ENCODE measurements at regions not wholly inside any gene's neighbourhood (a gene's known extent, or its start where the extent isn't known, plus 50 kb on each side); places are given as distances from the start of the nearest gene placed in this dataset.

GRCh38 chr7:156220078-156220605 is 407.9 kb upstream of the SHH start:
- peaks cover 13% of the 10 kb centered on the region for H3K9me3 ChIP-seq (ENCODE audit: control insufficient read depth, low read length)
- no peak overlapping the region for H3K4me2 ChIP-seq (ENCODE audit: low read length, poor library complexity, severe bottlenecking)
- no peaks in the 10 kb centered on the region for H3K4me1 ChIP-seq (ENCODE audit: control insufficient read depth, insufficient read depth, low read depth, low read length)
- no peak overlapping the region for H2BK5ac ChIP-seq (ENCODE audit: low read depth, low read length, poor library complexity, severe bottlenecking)
- no peak overlapping the region for H3K4me3 ChIP-seq (ENCODE audit: insufficient read depth in 1 of 2, low read depth in 1 of 2, low read length in 2 of 2)
- H3K27me3 ChIP-seq (ENCODE audit: control insufficient read depth in 1 of 2, insufficient read depth in 1 of 2, low read length in 2 of 2), result no peaks in the 10 kb centered on the region
- no peak overlapping the region for H3K18ac ChIP-seq (ENCODE audit: low read depth in 1 of 2, low read length in 2 of 2)
- no peak overlapping the region for H2BK15ac ChIP-seq (ENCODE audit: low read depth, poor library complexity, severe bottlenecking)
- 80% methylated on average over 16 of the region's 16 CpGs for WGBS
- no peak overlapping the region for H2AK5ac ChIP-seq (ENCODE audit: low read length, severe bottlenecking)
- H3K4ac ChIP-seq (ENCODE audit: low read depth in 1 of 2, low read length in 2 of 2), result no peak overlapping the region
- H4K8ac ChIP-seq (ENCODE audit: low read length), result no peak overlapping the region
- no peak overlapping the region for H2BK12ac ChIP-seq (ENCODE audit: low read length in 2 of 2)
- no peaks in the 10 kb centered on the region for H3K79me1 ChIP-seq (replicated peaks; ENCODE audit: low read length, poor library complexity, severe bottlenecking)
- H3K9ac ChIP-seq (ENCODE audit: low read length), result no peak overlapping the region
- no peak overlapping the region for H3K14ac ChIP-seq (ENCODE audit: low read length in 2 of 2)
- no peak overlapping the region for H3K23ac ChIP-seq (ENCODE audit: low read length in 2 of 2)
- H2AFZ ChIP-seq (ENCODE audit: low read depth, low read length), result no peak overlapping the region
- H3K27ac ChIP-seq (ENCODE audit: low read length, poor library complexity, severe bottlenecking), result no peak overlapping the region
- DNase-seq, result no peak
- H3K36me3 ChIP-seq (ENCODE audit: control insufficient read depth in 1 of 2, insufficient read depth in 2 of 2, low read depth in 1 of 2, low read length in 2 of 2), result no peaks in the 10 kb centered on the region
- no peak overlapping the region for H2BK120ac ChIP-seq (ENCODE audit: low read depth, low read length)
- H4K91ac ChIP-seq (ENCODE audit: low read length), result no peak overlapping the region

GRCh38 chr7:156219307-156220077 is 407.2 kb upstream of the SHH start:
- no peak overlapping the region for H3K27ac ChIP-seq (ENCODE audit: low read length, poor library complexity, severe bottlenecking)
- 79% methylated on average over 18 of the region's 18 CpGs for WGBS
- no peak overlapping the region for H3K14ac ChIP-seq (ENCODE audit: low read length in 2 of 2)
- H3K79me1 ChIP-seq (replicated peaks; ENCODE audit: low read length, poor library complexity, severe bottlenecking), result no peaks in the 10 kb centered on the region
- no peak overlapping the region for H2BK120ac ChIP-seq (ENCODE audit: low read depth, low read length)
- no peak overlapping the region for H3K18ac ChIP-seq (ENCODE audit: low read depth in 1 of 2, low read length in 2 of 2)
- H3K4me3 ChIP-seq (ENCODE audit: insufficient read depth in 1 of 2, low read depth in 1 of 2, low read length in 2 of 2), result no peak overlapping the region
- no peak overlapping the region for H2BK15ac ChIP-seq (ENCODE audit: low read depth, poor library complexity, severe bottlenecking)
- H4K8ac ChIP-seq (ENCODE audit: low read length), result no peak overlapping the region
- H3K4me1 ChIP-seq (ENCODE audit: control insufficient read depth, insufficient read depth, low read depth, low read length), result no peaks in the 10 kb centered on the region
- H3K9me3 ChIP-seq (ENCODE audit: control insufficient read depth, low read length), result peaks cover 8% of the 10 kb centered on the region
- H2BK12ac ChIP-seq (ENCODE audit: low read length in 2 of 2), result no peak overlapping the region
- H3K23ac ChIP-seq (ENCODE audit: low read length in 2 of 2), result no peak overlapping the region
- no peak overlapping the region for H3K4ac ChIP-seq (ENCODE audit: low read depth in 1 of 2, low read length in 2 of 2)
- no peak overlapping the region for H3K4me2 ChIP-seq (ENCODE audit: low read length, poor library complexity, severe bottlenecking)
- H2AFZ ChIP-seq (ENCODE audit: low read depth, low read length), result no peak overlapping the region
- H3K27me3 ChIP-seq (ENCODE audit: control insufficient read depth in 1 of 2, insufficient read depth in 1 of 2, low read length in 2 of 2), result no peaks in the 10 kb centered on the region
- no peak overlapping the region for H2AK5ac ChIP-seq (ENCODE audit: low read length, severe bottlenecking)
- no peak for DNase-seq
- H2BK5ac ChIP-seq (ENCODE audit: low read depth, low read length, poor library complexity, severe bottlenecking), result no peak overlapping the region
- H4K91ac ChIP-seq (ENCODE audit: low read length), result no peak overlapping the region
- no peak overlapping the region for H3K9ac ChIP-seq (ENCODE audit: low read length)
- H3K36me3 ChIP-seq (ENCODE audit: control insufficient read depth in 1 of 2, insufficient read depth in 2 of 2, low read depth in 1 of 2, low read length in 2 of 2), result no peaks in the 10 kb centered on the region

- 67% methylated on average over 13 of the region's 13 CpGs for WGBS
- no peaks in the 10 kb centered on the region for H3K79me1 ChIP-seq (replicated peaks; ENCODE audit: low read length, poor library complexity, severe bottlenecking)
- no peak overlapping the region for H2AK5ac ChIP-seq (ENCODE audit: low read length, severe bottlenecking)
- H2BK12ac ChIP-seq (ENCODE audit: low read length in 2 of 2), result no peak overlapping the region
- H3K9ac ChIP-seq (ENCODE audit: low read length), result no peak overlapping the region
- H4K91ac ChIP-seq (ENCODE audit: low read length), result no peak overlapping the region
- H3K4me2 ChIP-seq (ENCODE audit: low read length, poor library complexity, severe bottlenecking), result no peak overlapping the region
- H3K9me3 ChIP-seq (ENCODE audit: control insufficient read depth, low read length), result no peaks in the 10 kb centered on the region
- H2AFZ ChIP-seq (ENCODE audit: low read depth, low read length), result no peak overlapping the region
- no peak overlapping the region for H3K18ac ChIP-seq (ENCODE audit: low read depth in 1 of 2, low read length in 2 of 2)
- no peaks in the 10 kb centered on the region for H3K27me3 ChIP-seq (ENCODE audit: control insufficient read depth in 1 of 2, insufficient read depth in 1 of 2, low read length in 2 of 2)
- H3K36me3 ChIP-seq (ENCODE audit: control insufficient read depth in 1 of 2, insufficient read depth in 2 of 2, low read depth in 1 of 2, low read length in 2 of 2), result no peaks in the 10 kb centered on the region
- no peak overlapping the region for H2BK15ac ChIP-seq (ENCODE audit: low read depth, poor library complexity, severe bottlenecking)
- H2BK120ac ChIP-seq (ENCODE audit: low read depth, low read length), result no peak overlapping the region
- no peak for DNase-seq
- no peak overlapping the region for H3K4ac ChIP-seq (ENCODE audit: low read depth in 1 of 2, low read length in 2 of 2)
- no peak overlapping the region for H3K27ac ChIP-seq (ENCODE audit: low read length, poor library complexity, severe bottlenecking)
- H2BK5ac ChIP-seq (ENCODE audit: low read depth, low read length, poor library complexity, severe bottlenecking), result no peak overlapping the region
- no peak overlapping the region for H3K23ac ChIP-seq (ENCODE audit: low read length in 2 of 2)
- H3K4me3 ChIP-seq (ENCODE audit: insufficient read depth in 1 of 2, low read depth in 1 of 2, low read length in 2 of 2), result no peak overlapping the region
- no peaks in the 10 kb centered on the region for H3K4me1 ChIP-seq (ENCODE audit: control insufficient read depth, insufficient read depth, low read depth, low read length)
- H3K14ac ChIP-seq (ENCODE audit: low read length in 2 of 2), result no peak overlapping the region
- H4K8ac ChIP-seq (ENCODE audit: low read length), result no peak overlapping the region
These were observed 406.5 kb upstream of the SHH start for GRCh38 chr7:156218544-156219306.

- Histone ChIP-seq H2AFZ (ENCODE audit: low read depth, low read length) (no peak overlapping the region), H2BK15ac (ENCODE audit: low read depth, poor library complexity, severe bottlenecking) (no peak overlapping the region), H3K4me1 (ENCODE audit: control insufficient read depth, insufficient read depth, low read depth, low read length) (no peaks in the 10 kb centered on the region), H2AK5ac (ENCODE audit: low read length, severe bottlenecking) (no peak overlapping the region), H3K4me3 (ENCODE audit: insufficient read depth in 1 of 2, low read depth in 1 of 2, low read length in 2 of 2) (no peak overlapping the region), H2BK12ac (ENCODE audit: low read length in 2 of 2) (no peak overlapping the region), H3K14ac (ENCODE audit: low read length in 2 of 2) (no peak overlapping the region), H3K4ac (ENCODE audit: low read depth in 1 of 2, low read length in 2 of 2) (no peak overlapping the region), H3K4me2 (ENCODE audit: low read length, poor library complexity, severe bottlenecking) (no peak overlapping the region), H2BK120ac (ENCODE audit: low read depth, low read length) (no peak overlapping the region), H3K36me3 (ENCODE audit: control insufficient read depth in 1 of 2, insufficient read depth in 2 of 2, low read depth in 1 of 2, low read length in 2 of 2) (no peaks in the 10 kb centered on the region), H3K79me1 (replicated peaks; ENCODE audit: low read length, poor library complexity, severe bottlenecking) (no peaks in the 10 kb centered on the region), H3K9ac (ENCODE audit: low read length) (no peak overlapping the region), H2BK5ac (ENCODE audit: low read depth, low read length, poor library complexity, severe bottlenecking) (no peak overlapping the region), H3K23ac (ENCODE audit: low read length in 2 of 2) (no peak overlapping the region), H3K27me3 (ENCODE audit: control insufficient read depth in 1 of 2, insufficient read depth in 1 of 2, low read length in 2 of 2) (no peaks in the 10 kb centered on the region), H3K9me3 (ENCODE audit: control insufficient read depth, low read length) (no peaks in the 10 kb centered on the region), H3K27ac (ENCODE audit: low read length, poor library complexity, severe bottlenecking) (no peak overlapping the region), H4K91ac (ENCODE audit: low read length) (no peak overlapping the region), H4K8ac (ENCODE audit: low read length) (no peak overlapping the region), H3K18ac (ENCODE audit: low read depth in 1 of 2, low read length in 2 of 2) (no peak overlapping the region)
- 43% methylated on average over 1 of the region's 6 CpGs for WGBS
- DNase-seq, result no peak
These were observed 405.5 kb upstream of the SHH start for GRCh38 chr7:156217803-156218202.

All from mesenchymal stem cell (in vitro differentiated cells and primary cell).